Putamen (tissue), 1 donor: ENCODE measurements at regions not wholly inside any gene's neighbourhood (a gene's known extent, or its start where the extent isn't known, plus 50 kb on each side); places are given as distances from the start of the nearest gene placed in this dataset.
"Not testable (repeated sequence)": the region's sequence is repeated elsewhere in the genome, so short reads cannot be mapped to it uniquely, and the experiment has no call there.

ENCODE experiments used
- DNase-seq: peaks from one replicate; pipeline ENCODE4 v3.0.0-alpha.2; 2016; ENCODE audit warnings: low spot score

- no peak for DNase-seq
Measured at GRCh38 chr5:1983401-1983800, 100.7 kb upstream of the IRX4 start.

GRCh38 chr5:1982561-1982960 lies 99.8 kb upstream of the IRX4 start:
- DNase-seq = not testable (repeated sequence)

GRCh38 chr5:1975898-1976765 lies 93.4 kb upstream of the IRX4 start:
- no peak for DNase-seq

- DNase-seq = no peak
Measured at GRCh38 chr5:1975406-1975715, 92.6 kb upstream of the IRX4 start.

- no peak for DNase-seq
Measured at GRCh38 chr5:1974501-1975405, 92.0 kb upstream of the IRX4 start.

GRCh38 chr5:1974081-1974480 lies 91.4 kb upstream of the IRX4 start:
- DNase-seq = no peak

- no peak for DNase-seq
Measured at GRCh38 chr5:1973391-1974013, 90.8 kb upstream of the IRX4 start.

- DNase-seq = no peak
Measured at GRCh38 chr5:1971944-1972343, 89.2 kb upstream of the IRX4 start.

GRCh38 chr5:1967736-1968135 lies 85.0 kb upstream of the IRX4 start:
- DNase-seq = no peak

GRCh38 chr5:1966461-1966860 lies 83.7 kb upstream of the IRX4 start:
- DNase-seq = no peak

GRCh38 chr5:1965925-1966324 lies 83.2 kb upstream of the IRX4 start:
- DNase-seq = no peak

- no peak for DNase-seq
Measured at GRCh38 chr5:1963941-1964451, 81.3 kb upstream of the IRX4 start.

- DNase-seq = no peak
Measured at GRCh38 chr5:1963358-1963757, 80.6 kb upstream of the IRX4 start.

GRCh38 chr5:1962619-1963355 lies 80.1 kb upstream of the IRX4 start:
- no peak for DNase-seq

GRCh38 chr5:1961952-1962595 lies 79.3 kb upstream of the IRX4 start:
- no peak for DNase-seq

GRCh38 chr5:1961304-1961946 lies 78.7 kb upstream of the IRX4 start:
- DNase-seq = no peak

- no peak for DNase-seq
Measured at GRCh38 chr5:1960595-1961303, 78.0 kb upstream of the IRX4 start.

- DNase-seq = no peak
Measured at GRCh38 chr5:1959725-1960581, 77.2 kb upstream of the IRX4 start.

- no peak for DNase-seq
Measured at GRCh38 chr5:1959231-1959630, 76.5 kb upstream of the IRX4 start.
